Upper lobe of left lung (tissue), 4 donors: ENCODE measurements at regions not wholly inside any gene's neighbourhood (a gene's known extent, or its start where the extent isn't known, plus 50 kb on each side); places are given as distances from the start of the nearest gene placed in this dataset.

Experiments used
- CTCF ChIP-seq, 6 experiments: fragments of 450-650 bp in 4 of 6; fragments of 200-600 bp in 2 of 6; sonication (generic) in 2 of 6; IDR thresholded peaks; one replicate each; pipeline ENCODE4 v1.5.1; 2016 to 2019; ENCODE audit warnings: antibody characterized with exemption in 6 of 6
- POLR2A ChIP-seq, 4 donors: fragments of 450-650 bp; IDR thresholded peaks; one replicate each; pipeline ENCODE4 v1.5.1; 2016 to 2017; ENCODE audit warnings: antibody characterized with exemption in 4 of 4, mild to moderate bottlenecking in 2 of 4

GRCh38 chr22:49522582-49523373, 304.9 kb downstream of the BRD1 start:
- no peak for TF ChIP-seq POLR2A (IDR thresholded peaks at IDR 0.05)
- TF ChIP-seq CTCF (IDR thresholded peaks at IDR 0.05): no peak
